Fibroblast of skin of back (primary cell): ENCODE measurements at regions not wholly inside any gene's neighbourhood (a gene's known extent, or its start where the extent isn't known, plus 50 kb on each side); places are given as distances from the start of the nearest gene placed in this dataset.
A peak's percentile ranks its signal among the peaks of the same experiment; 100 is the strongest.
"Not testable (repeated sequence)": the region's sequence is repeated elsewhere in the genome, so short reads cannot be mapped to it uniquely, and the experiment has no call there.

ENCODE experiments used
- DNase-seq: peaks from one replicate; pipeline ENCODE4 v3.0.0-alpha.2; 2013

DNA sequence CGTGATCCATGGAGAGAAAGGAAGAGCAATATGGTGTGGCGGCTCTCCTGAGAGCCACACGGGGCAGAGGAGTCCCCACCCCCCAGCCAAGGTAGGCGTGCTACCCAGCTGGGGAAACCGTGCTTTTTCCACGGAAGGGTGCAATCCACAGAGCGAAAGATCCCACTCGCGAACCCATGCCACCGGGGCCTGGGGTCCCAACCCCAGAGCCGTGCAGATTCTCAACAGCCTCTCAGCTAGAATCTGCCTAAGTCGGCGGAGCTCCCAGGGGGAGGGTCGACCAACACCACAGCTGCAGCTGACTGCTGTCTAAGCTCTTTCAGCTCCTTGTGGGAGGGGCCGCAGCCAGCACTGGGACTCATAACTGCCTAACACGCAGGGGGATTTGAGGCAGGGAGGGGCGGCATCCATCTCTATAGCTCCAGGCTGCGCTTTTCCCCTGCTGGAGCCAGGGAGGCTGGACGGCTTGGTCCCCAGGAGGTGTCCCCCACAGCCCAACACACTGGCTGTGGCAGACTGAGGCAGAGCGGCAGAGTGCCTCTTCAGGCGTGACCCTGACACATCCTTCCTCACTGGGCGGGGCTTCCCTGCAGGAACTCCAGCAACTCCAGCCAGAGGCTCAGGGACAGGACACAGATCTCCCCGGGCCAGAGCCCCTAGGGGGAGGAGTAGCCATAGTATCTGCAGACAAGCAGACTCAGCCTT lies 107.6 kb upstream of the ZBTB20 start:
- DNase-seq: no peak

- no peak for DNase-seq
Observed at GRCh38 chr3:115255197-115255585, 108.1 kb upstream of the ZBTB20 start.

GRCh38 chr3:115270849-115271248 lies 123.8 kb upstream of the ZBTB20 start:
- no peak for DNase-seq

DNA sequence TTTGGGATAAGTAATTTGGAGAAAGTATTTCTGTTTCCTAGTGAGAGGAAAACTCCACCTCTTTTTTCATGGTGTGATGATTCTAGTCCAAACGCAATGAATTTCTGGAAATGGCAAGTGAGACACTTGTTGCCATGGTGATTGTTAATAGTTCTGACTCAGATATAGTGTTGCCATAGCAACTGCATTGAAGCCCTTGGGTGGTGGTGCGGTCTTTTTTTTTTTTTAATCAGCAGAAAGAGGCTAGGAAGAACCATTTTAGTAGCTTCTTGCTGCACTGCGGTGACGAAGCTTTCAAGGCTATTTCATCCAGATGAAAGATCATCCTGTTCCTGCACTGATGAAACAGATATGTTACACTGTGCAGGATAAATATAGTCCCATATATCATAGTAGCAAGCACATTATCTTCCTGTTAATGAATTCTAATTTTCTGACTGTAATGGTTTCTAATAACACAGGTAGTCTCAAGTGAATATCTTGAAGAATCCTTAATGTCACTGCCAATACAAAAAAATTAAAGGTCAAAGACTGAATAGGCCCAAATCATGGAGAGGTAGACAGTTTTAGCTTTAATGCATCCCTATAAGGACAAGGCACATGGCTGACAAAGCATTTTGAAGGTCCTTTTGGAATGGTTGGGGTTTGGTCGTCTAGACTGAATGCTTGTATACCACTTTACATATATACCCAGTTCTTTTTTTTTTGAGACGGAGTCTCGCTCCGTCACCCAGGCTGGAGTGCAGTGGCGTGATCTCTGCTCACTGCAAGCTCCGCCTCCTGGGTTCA lies 125.1 kb upstream of the ZBTB20 start:
- DNase-seq: peak; percentile 71

DNA sequence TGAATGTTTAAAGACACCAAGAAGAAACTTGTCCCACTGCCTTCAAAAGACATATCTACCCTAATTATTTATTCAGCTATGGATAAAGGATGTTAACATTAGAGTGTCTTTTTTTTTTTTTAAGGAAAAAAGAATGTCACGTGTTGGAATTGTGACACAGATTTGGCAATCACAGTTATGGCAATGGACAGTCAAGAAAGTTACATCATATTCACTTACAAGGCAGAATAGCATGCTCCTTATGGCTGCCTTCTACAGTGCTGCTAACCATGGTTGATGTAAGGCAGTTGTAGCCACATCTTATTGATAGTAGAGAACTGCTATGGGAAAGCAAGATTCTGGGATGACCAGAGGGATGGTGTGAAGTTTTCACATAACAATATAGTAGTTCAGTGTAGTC lies 128.8 kb upstream of the ZBTB20 start:
- no peak for DNase-seq

DNA sequence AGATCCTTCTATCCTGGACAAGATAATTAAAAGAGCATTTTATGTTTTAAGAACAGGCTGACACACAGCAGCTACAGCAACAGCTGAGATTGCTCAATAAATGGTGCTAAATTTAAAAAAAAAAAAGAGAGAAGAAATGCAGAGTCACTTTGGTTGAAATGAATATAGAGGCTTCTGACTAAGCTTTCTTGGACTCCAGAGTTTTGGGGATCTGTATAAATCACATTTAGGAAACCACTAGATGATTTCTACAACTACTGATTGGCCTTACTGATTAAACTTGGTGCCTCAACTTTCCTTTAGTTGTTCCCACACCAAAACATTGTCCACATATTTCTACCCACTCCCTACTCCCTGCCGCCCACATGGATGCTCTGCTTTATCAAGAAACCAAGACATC lies 132.9 kb upstream of the ZBTB20 start:
- no peak for DNase-seq

DNA sequence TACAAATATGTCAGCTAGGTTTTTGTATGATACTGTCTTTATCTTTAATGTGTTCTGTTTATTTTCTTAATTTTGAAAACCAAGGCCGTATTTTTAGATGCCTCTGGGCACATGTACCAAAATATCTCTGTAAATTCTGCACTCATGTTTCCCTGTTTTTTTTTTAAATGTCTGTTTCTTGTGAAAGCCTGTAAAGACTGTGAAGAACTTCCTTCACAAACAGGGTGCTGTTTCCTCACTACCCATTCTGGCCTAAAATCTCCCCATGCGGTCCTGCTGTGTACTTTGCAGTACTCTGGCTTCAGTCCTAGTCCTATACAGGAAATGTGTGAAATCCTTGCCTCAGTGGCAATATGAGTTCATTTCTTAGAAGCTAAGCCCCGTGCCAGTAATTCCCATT lies 133.4 kb upstream of the ZBTB20 start:
- no peak for DNase-seq

DNA sequence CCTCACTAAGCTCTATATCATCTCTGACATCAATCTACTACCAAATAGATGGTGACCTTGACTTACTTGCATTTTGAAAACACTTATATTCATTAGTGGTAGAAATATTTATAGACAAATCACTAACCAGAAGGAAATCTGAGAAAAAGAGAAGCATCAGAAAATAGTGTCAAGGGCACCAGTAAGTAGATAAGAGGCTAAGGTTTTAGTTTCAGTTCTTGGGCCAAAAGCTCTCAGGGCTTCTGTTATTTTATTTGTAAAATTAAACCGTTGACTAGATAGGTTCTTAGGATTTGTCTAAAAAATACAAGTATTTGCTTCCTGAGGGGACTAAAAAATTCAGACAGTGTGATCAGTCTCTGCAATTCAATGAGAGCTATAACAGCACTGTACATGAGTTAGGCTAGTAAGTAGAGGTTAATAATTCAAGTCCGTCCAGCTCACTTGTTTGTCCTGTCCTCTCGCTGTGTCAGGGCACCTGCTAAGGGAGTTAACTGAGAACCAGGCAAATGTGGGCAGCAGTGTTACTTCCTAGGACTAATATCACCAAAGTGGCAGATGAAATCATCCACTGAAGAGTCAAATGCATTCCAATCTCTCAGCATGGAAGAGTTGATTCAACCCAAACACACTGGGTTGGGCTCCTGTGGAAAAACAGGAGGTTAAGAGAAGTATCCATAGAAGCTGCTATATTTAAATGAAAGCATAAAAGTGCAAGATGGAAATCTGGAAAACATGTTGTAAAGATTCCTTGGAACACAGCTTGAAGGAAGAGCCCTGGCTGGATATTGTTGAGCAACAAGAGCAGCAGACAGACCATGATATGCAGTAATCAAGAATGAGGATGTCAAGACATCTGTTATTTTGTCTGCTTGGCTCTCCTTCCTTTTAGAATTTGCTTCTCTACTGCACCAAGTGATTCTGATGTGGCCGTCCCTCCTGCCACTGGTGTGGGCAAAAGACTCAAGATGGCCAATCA lies 134.9 kb upstream of the ZBTB20 start:
- peak; percentile 35 for DNase-seq

DNA sequence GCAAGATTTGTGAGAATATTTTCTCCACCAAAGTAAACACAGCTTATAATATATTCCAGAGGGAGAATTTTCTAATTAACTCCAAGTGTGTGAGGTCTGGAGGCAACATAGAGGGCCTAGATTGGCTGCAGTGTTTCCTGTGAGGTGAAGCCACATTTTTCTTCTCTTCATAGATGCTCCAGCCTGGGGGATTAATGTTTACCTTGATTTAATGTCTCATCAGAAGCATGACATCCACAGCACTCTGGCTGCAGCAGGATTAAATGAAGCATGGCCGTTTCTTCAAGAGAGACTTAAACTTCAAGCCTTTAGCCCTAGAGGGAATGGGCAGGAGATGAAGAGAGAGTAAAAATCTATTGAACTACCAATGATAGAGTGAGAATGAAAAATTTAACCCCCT lies 137.9 kb upstream of the ZBTB20 start:
- DNase-seq: no peak

- DNase-seq: no peak
Observed at GRCh38 chr3:115286529-115287197, 139.6 kb upstream of the ZBTB20 start.

GRCh38 chr3:115287198-115287597 lies 140.1 kb upstream of the ZBTB20 start:
- DNase-seq: no peak

DNA sequence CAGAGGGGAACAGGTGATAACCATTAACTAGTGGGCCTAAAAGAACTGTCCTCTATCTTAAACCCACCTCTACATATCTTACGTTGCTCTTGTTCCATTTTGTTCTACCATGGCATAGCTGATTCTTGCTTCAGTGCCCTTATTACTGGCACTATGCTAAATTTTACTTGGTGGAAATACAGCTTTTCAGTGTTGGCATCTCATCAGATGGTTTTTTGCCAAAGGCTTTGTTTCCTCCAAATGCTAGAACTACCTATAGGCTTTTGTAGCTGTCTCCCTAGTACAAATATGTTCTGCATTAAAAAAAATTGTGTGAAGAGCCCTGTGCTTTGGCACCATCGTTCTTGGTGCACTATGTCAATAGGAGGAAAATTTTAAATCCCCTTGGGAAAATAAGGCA lies 145.0 kb upstream of the ZBTB20 start:
- no peak for DNase-seq

GRCh38 chr3:115292677-115293165 lies 145.6 kb upstream of the ZBTB20 start:
- no peak for DNase-seq

DNA sequence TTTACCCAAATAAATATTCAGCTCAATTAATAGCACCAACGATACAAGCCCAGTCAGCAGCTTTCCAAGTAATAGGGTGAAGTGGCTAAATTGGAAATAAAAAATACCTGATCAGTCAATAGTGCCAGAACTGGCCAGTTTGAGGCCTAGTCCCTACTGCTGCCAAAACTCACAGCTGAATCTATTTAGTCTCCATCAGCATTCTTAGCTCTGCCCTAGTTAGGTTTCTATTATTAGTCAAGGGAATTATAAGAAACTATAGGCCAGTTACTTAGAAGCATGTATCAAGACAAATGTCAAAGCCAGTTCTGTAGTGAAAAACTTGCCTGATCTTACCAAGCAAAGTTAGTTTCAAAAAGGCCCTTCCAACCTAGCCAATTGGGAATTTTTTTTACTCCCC lies 146.2 kb upstream of the ZBTB20 start:
- DNase-seq: no peak

DNA sequence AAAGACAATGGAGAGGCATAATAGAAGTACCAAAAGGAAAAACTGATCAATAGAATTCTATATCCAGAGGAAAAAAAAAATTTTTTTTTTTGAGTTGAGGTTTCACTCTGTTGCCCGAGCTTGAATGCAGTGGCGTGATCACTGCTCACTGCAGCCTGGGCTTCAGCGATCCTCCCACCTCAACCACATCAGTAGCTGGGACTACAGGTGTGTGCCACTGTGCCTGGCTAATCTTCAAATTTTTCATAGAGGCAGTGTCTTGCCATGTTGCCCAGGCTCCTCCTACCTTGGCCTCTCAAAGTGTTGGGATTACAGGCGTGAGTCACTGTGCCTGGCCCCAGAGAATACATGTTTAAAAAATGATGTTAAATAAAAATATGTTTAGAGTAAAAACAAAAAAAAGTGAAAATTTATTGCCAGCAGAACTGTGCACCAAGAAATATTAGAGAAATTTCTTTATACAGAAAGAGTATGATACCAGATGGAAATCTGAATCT lies 154.3 kb upstream of the ZBTB20 start:
- DNase-seq: peak; percentile 61

DNA sequence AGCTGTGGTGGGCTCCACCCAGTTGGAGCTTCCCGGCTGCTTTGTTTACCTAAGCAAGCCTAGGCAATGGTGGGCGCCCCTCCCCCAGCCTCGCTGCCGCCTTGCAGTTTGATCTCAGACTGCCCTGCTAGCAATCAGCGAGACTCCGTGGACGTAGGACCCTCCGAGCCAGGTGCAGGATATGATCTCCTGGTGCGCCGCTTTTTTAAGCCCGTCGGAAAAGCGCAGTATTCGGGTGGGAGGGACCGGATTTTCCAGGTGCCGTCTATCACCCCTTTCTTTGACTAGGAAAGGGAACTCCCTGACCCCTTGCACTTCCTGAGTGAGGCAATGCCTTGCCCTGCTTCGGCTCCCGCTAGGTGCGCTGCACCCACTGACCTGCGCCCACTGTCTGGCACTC lies 170.9 kb upstream of the ZBTB20 start:
- DNase-seq: not testable (repeated sequence)

DNA sequence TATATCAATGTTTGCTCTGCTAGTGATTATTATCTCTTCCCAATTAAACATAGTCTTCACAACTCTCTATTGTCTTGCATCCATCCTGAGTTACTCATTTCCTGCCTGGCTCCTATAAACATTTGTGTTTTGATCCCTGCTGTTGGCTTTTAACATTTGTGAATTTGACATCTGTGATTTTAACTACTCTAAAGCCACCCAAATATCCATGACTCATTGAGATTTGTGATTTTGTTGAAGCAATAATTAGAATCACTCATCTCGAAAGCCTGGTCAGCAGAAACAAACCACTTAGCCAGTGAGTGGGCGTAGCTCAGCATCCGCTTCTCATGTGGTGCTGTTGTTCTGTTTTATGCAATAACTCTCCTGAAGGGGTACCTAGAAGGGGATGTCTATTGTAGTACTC lies 174.3 kb upstream of the ZBTB20 start:
- DNase-seq: peak; percentile 51

GRCh38 chr3:115322901-115323300 lies 175.8 kb upstream of the ZBTB20 start:
- DNase-seq: no peak

GRCh38 chr3:115323380-115323779 lies 176.3 kb upstream of the ZBTB20 start:
- no peak for DNase-seq

- peak; percentile 20 for DNase-seq
Observed at GRCh38 chr3:115324056-115324455, 177.0 kb upstream of the ZBTB20 start.

GRCh38 chr3:115325539-115325938 lies 178.5 kb upstream of the ZBTB20 start:
- DNase-seq: peak; percentile 56

- peak; percentile 85 for DNase-seq
Observed at GRCh38 chr3:115330430-115330829, 183.3 kb upstream of the ZBTB20 start.
